Stimulated activated CD4-positive, alpha-beta T cell treated with anti-CD3 and anti-CD28 coated beads, Interleukin-1b, Interleukin-23, amount 100 ng/mL, for 24 hours (primary cell): ENCODE measurements at regions not wholly inside any gene's neighbourhood (a gene's known extent, or its start where the extent isn't known, plus 50 kb on each side); places are given as distances from the start of the nearest gene placed in this dataset.

Experiments
- DNase-seq, 4 experiments: peaks; one replicate each; pipeline ENCODE4 v3.0.0-alpha.2; 2020; ENCODE audit warnings: low read depth in 4 of 4, low spot score in 1 of 4

GRCh38 chr1:23615852-23616251, 56.6 kb upstream of the ID3 start:
- DNase-seq, result no peak

GRCh38 chr1:23615423-23615822, 56.1 kb upstream of the ID3 start:
- no peak for DNase-seq

- DNase-seq, result no peak
Observed at GRCh38 chr1:23614032-23614660, 54.8 kb upstream of the ID3 start.

- no peak for DNase-seq
Observed at GRCh38 chr1:23613191-23614031, 54.1 kb upstream of the ID3 start.

- DNase-seq, result no peak
Observed at GRCh38 chr1:23611601-23612327, 52.5 kb upstream of the ID3 start.

- DNase-seq, result no peak
Observed at GRCh38 chr1:23610677-23611076, 51.4 kb upstream of the ID3 start.

GRCh38 chr1:23609971-23610370, 50.7 kb upstream of the ID3 start:
- no peak for DNase-seq
